Tibial artery (tissue), 4 donors: ENCODE measurements at regions not wholly inside any gene's neighbourhood (a gene's known extent, or its start where the extent isn't known, plus 50 kb on each side); places are given as distances from the start of the nearest gene placed in this dataset.

ENCODE experiments used
- DNase-seq, 2 donors: peaks; one replicate each; pipeline ENCODE4 v3.0.0-alpha.2; 2019
- H3K27ac ChIP-seq, 2 donors: fragments of 200-600 bp; sonication (generic) in 1 of 2; 1 replicate in 1 of 2; 2 replicates in 1 of 2; pipeline ENCODE4 v1.5.1; 2018 to 2019; ENCODE audit warnings: mild to moderate bottlenecking in 1 of 2
- H3K27me3 ChIP-seq, 2 donors: fragments of 200-600 bp; sonication (generic) in 1 of 2; one replicate each; pipeline versions ENCODE4 v1.5.1 to v1.6.0; 2016 to 2019
- H3K36me3 ChIP-seq, 3 donors: fragments of 200-600 bp; sonication (generic) in 2 of 3; one replicate each; pipeline ENCODE4 v1.5.1; 2016 to 2019; ENCODE audit warnings: mild to moderate bottlenecking in 2 of 3
- H3K4me1 ChIP-seq, 4 donors: fragments of 200-600 bp; sonication (generic) in 2 of 4; 1 replicate in 3 of 4; 2 replicates in 1 of 4; pipeline ENCODE4 v1.5.1; 2016 to 2019
- H3K4me3 ChIP-seq, 2 donors: fragments of 200-600 bp; sonication (generic) in 1 of 2; 1 replicate in 1 of 2; 2 replicates in 1 of 2; pipeline ENCODE4 v1.5.1; 2018 to 2019; ENCODE audit warnings: mild to moderate bottlenecking in 2 of 2
- H3K9me3 ChIP-seq, 3 donors: fragments of 200-600 bp; sonication (generic) in 1 of 3; one replicate each; pipeline ENCODE4 v1.5.1; 2016 to 2019
- intact Hi-C: fragments of 100-400 bp; cut with DNase I; formaldehyde crosslinking; loops from one replicate; pipeline ENCODE4 v1.15.0; 2023; ENCODE audit warnings: low total_unique reads
- TF ChIP-seq, protein P1 (sequence below), 2 experiments: fragments of 200-600 bp in 1 of 2; fragments of 450-650 bp in 1 of 2; IDR thresholded peaks; one replicate each; pipeline ENCODE4 v1.5.1; 2017 to 2019; ENCODE audit warnings: antibody characterized with exemption in 2 of 2, mild to moderate bottlenecking in 1 of 2, moderate library complexity in 1 of 2

DNA sequence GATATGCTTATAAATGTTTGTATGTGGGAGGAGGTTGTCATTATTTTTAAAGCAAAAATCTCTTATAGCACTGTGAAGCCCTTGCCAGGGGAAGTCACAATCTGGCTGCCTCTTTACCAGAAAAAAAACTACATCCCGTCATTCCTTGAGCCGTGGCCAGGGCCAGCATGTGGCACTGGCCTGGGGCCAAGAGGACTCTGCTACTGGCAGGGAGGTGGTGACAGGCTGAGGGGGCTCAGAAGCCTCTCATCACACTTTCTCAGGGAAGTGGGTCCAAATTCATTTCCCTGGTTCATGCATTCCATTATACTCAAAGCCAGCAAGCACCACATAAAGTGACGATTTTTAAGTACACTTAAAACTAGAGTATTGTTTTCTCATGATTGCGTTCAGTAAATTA is 457.3 kb downstream of the ZNF608 start:
- Histone ChIP-seq H3K36me3 (no peaks in the 10 kb centered on the region), H3K9me3 (no peaks in the 10 kb centered on the region), H3K27ac (no peak overlapping the region), H3K4me1 (peaks cover 0 to 21% (median 17%) of the 10 kb centered on the region in 4 donors), H3K27me3 (no peaks in the 10 kb centered on the region), H3K4me3 (no peak overlapping the region)
- TF ChIP-seq, protein P1, sequence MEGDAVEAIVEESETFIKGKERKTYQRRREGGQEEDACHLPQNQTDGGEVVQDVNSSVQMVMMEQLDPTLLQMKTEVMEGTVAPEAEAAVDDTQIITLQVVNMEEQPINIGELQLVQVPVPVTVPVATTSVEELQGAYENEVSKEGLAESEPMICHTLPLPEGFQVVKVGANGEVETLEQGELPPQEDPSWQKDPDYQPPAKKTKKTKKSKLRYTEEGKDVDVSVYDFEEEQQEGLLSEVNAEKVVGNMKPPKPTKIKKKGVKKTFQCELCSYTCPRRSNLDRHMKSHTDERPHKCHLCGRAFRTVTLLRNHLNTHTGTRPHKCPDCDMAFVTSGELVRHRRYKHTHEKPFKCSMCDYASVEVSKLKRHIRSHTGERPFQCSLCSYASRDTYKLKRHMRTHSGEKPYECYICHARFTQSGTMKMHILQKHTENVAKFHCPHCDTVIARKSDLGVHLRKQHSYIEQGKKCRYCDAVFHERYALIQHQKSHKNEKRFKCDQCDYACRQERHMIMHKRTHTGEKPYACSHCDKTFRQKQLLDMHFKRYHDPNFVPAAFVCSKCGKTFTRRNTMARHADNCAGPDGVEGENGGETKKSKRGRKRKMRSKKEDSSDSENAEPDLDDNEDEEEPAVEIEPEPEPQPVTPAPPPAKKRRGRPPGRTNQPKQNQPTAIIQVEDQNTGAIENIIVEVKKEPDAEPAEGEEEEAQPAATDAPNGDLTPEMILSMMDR (IDR thresholded peaks at IDR 0.05), result no peak
- peak in 1 of 2 donors; percentile 29 for DNase-seq
- intact Hi-C loops, result no loop called here

DNA sequence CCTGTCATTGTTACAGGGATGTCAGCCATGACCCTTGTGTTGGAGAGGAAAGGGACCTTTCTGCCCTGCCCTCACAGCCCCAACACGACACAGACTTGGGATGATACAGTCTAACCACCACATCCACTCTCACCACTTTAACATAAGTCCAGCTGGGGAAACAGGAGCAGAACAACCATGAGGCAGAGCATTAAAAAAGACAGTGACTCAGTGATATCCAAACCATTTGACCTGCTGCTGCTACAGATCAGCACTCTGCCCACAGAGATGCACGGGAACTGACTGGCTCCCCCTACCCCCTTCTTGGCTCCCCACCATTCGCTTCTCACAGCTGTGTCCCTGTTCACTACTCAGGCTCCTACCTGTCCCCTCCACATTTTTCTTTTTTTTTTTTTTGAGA is 458.6 kb downstream of the ZNF608 start:
- no peaks in the 10 kb centered on the region for H3K36me3 ChIP-seq
- DNase-seq, result no peak
- intact Hi-C loops, result no loop called here
- H3K4me1 ChIP-seq, result peaks cover 0 to 21% (median 17%) of the 10 kb centered on the region in 4 donors
- no peaks in the 10 kb centered on the region for H3K9me3 ChIP-seq
- TF ChIP-seq, protein P1 (IDR thresholded peaks at IDR 0.05), result no peak
- no peak overlapping the region for H3K4me3 ChIP-seq
- no peak overlapping the region for H3K27ac ChIP-seq
- H3K27me3 ChIP-seq, result no peaks in the 10 kb centered on the region

DNA sequence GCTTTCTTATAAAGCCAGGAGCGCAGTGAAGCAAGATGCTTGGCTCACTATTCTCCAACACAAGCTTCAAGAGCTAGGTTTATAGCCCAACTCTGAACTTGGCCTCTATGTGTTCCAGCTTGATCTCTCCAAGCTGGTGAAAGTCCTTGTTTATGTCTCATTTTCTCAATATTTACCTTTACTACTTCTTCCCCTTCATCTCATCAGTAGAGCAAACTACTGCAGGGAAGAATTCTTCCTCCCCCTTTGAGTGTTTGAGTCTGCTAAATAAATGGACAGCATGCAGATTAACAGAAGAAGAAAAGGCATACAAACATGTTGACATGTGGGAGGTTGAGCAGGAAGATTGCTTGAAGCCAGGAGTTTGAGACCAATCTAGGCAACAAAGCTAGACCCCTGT is 460.7 kb downstream of the ZNF608 start:
- Histone ChIP-seq H3K27ac (no peak overlapping the region), H3K4me3 (no peak overlapping the region), H3K36me3 (no peaks in the 10 kb centered on the region), H3K4me1 (peaks cover 0 to 21% (median 17%) of the 10 kb centered on the region in 4 donors), H3K27me3 (no peaks in the 10 kb centered on the region), H3K9me3 (no peaks in the 10 kb centered on the region)
- TF ChIP-seq, protein P1 (IDR thresholded peaks at IDR 0.05), result no peak
- no peak for DNase-seq
- intact Hi-C loops, result no loop called here

DNA sequence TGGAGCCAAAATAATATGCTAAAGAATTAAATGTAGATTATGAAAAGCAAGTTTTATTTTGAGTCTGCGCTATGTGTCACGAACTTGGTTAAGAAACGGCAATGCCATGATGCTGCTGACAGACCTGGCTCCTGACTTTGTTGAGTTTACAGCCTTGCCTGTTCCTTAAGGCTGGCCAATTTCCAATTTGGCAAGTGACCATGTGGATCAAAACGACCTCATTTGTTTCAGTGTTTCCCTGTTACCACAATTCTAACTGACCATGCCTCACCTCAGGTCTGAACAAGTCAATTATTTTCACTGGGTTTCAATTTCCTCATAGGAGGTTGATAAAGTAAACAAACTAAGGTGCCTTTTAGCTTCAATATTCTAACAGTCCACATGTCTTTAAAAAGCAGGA is 461.4 kb downstream of the ZNF608 start:
- H3K27me3 ChIP-seq, result no peaks in the 10 kb centered on the region
- H3K4me3 ChIP-seq, result no peak overlapping the region
- H3K36me3 ChIP-seq, result no peaks in the 10 kb centered on the region
- H3K4me1 ChIP-seq, result peaks cover 0 to 21% (median 16%) of the 10 kb centered on the region in 4 donors
- DNase-seq, result no peak
- intact Hi-C loops, result no loop called here
- H3K27ac ChIP-seq, result no peak overlapping the region
- no peaks in the 10 kb centered on the region for H3K9me3 ChIP-seq
- TF ChIP-seq, protein P1 (IDR thresholded peaks at IDR 0.05), result no peak

DNA sequence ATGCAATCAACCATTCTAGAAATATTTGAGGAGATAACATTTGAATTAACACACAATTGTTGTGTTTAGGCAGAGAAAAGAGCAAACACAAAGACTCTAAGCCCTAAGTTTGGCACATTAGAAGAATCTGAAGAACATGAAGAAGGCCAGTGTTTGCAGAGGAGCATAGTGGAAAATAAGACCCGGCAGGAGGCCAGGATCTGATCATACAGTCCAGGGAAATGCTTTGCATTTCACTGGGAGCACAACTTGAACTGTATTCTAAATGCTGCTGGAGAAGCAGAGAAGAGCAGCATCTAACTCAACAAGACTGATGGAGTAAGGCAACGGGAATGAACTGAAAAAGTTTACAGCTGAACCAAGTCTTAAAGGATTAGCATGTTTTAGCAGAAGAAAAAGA is 463.4 kb downstream of the ZNF608 start:
- no peaks in the 10 kb centered on the region for H3K9me3 ChIP-seq
- no peak overlapping the region for H3K27ac ChIP-seq
- no peak for DNase-seq
- H3K4me3 ChIP-seq, result no peak overlapping the region
- no peaks in the 10 kb centered on the region for H3K27me3 ChIP-seq
- TF ChIP-seq, protein P1 (IDR thresholded peaks at IDR 0.05), result no peak
- intact Hi-C loops, result no loop called here
- no peaks in the 10 kb centered on the region for H3K36me3 ChIP-seq
- peaks cover 0 to 1% (median 0%) of the 10 kb centered on the region in 4 donors for H3K4me1 ChIP-seq

DNA sequence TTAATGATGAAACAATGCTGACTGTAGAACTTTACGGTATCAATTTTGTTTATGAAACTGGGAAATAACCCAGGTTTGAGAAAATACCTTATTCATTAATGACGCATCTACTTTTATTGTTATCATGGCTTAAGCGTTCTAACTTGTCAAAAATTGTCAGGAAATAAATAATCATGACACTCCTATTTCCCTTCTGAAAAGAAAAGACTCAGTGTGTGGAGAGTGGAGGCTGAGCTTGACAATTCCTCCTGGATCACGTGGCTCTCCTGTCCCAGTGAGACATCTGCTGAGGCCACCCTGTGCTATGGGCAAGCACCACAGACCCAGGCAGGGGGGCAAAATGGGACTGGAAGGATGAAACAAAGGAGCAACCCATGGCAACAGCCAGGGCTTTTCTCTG is 466.4 kb downstream of the ZNF608 start:
- H3K4me1 ChIP-seq, result no peaks in the 10 kb centered on the region
- intact Hi-C loops, result no loop called here
- DNase-seq, result no peak
- TF ChIP-seq, protein P1 (IDR thresholded peaks at IDR 0.05), result no peak
- no peak overlapping the region for H3K4me3 ChIP-seq
- H3K27me3 ChIP-seq, result no peaks in the 10 kb centered on the region
- H3K36me3 ChIP-seq, result no peaks in the 10 kb centered on the region
- no peak overlapping the region for H3K27ac ChIP-seq
- no peaks in the 10 kb centered on the region for H3K9me3 ChIP-seq
